Cardiac muscle cell (in vitro differentiated cells and primary cell): ENCODE measurements at regions not wholly inside any gene's neighbourhood (a gene's known extent, or its start where the extent isn't known, plus 50 kb on each side); places are given as distances from the start of the nearest gene placed in this dataset.

Experiments used
- DNase-seq, 2 donors: peaks; one replicate each; pipeline versions ENCODE4 v3.0.0 to v3.0.0-alpha.2; 2010 to 2017; ENCODE audit warnings: low read depth in 1 of 2, low spot score in 1 of 2
- H3K27ac ChIP-seq: fragments of 200-600 bp; sonication (generic); 2 replicates; pipeline ENCODE4 v1.5.1; 2016
- H3K27me3 ChIP-seq: fragments of 200-600 bp; sonication (generic); 2 replicates; pipeline ENCODE4 v1.6.0; 2016; ENCODE audit warnings: control low read depth
- H3K36me3 ChIP-seq: fragments of 200-600 bp; sonication (generic); 2 replicates; pipeline ENCODE4 v1.5.1; 2016; ENCODE audit warnings: control low read depth
- H3K4me1 ChIP-seq: fragments of 200-600 bp; sonication (generic); 2 replicates; pipeline ENCODE4 v1.8.1; 2017; ENCODE audit warnings: low read depth, mild to moderate bottlenecking, mixed run types
- H3K4me3 ChIP-seq: fragments of 200-600 bp; sonication (generic); 2 replicates; pipeline ENCODE4 v1.5.1; 2016; ENCODE audit warnings: mild to moderate bottlenecking
- H3K9me3 ChIP-seq: fragments of 200-600 bp; sonication (generic); 2 replicates; pipeline ENCODE4 v1.5.1; 2017; ENCODE audit warnings: low read depth, mild to moderate bottlenecking, control low read depth
- CTCF ChIP-seq: IDR thresholded peaks from 2 replicates; pipeline ENCODE4 v1.5.1; 2012; ENCODE audit warnings: low read depth, mild to moderate bottlenecking, low read length

- Histone ChIP-seq H3K27me3 (no peaks in the 10 kb centered on the region), H3K9me3 (no peaks in the 10 kb centered on the region), H3K27ac (no peak overlapping the region), H3K36me3 (no peaks in the 10 kb centered on the region), H3K4me1 (no peaks in the 10 kb centered on the region), H3K4me3 (no peak overlapping the region)
- TF ChIP-seq CTCF, result no peak
- no peak for DNase-seq
Measured at GRCh38 chrX:76850851-76851250, 423.3 kb downstream of the MAGEE1 start.

- no peaks in the 10 kb centered on the region for H3K9me3 ChIP-seq
- no peak for TF ChIP-seq CTCF
- DNase-seq, result no peak
- H3K4me3 ChIP-seq, result no peak overlapping the region
- H3K27ac ChIP-seq, result no peak overlapping the region
- H3K4me1 ChIP-seq, result no peaks in the 10 kb centered on the region
- no peaks in the 10 kb centered on the region for H3K36me3 ChIP-seq
- no peaks in the 10 kb centered on the region for H3K27me3 ChIP-seq
Measured at GRCh38 chrX:76862509-76862908, 435.0 kb downstream of the MAGEE1 start.

GRCh38 chrX:76893930-76894329 is 466.4 kb downstream of the MAGEE1 start:
- H3K27ac ChIP-seq, result no peak overlapping the region
- H3K27me3 ChIP-seq, result no peaks in the 10 kb centered on the region
- H3K4me3 ChIP-seq, result no peak overlapping the region
- H3K36me3 ChIP-seq, result no peaks in the 10 kb centered on the region
- no peaks in the 10 kb centered on the region for H3K4me1 ChIP-seq
- no peak for TF ChIP-seq CTCF
- no peaks in the 10 kb centered on the region for H3K9me3 ChIP-seq
- DNase-seq, result no peak

GRCh38 chrX:76915836-76916235 is 488.3 kb downstream of the MAGEE1 start:
- no peak overlapping the region for H3K27ac ChIP-seq
- H3K36me3 ChIP-seq, result no peaks in the 10 kb centered on the region
- H3K9me3 ChIP-seq, result no peaks in the 10 kb centered on the region
- H3K4me3 ChIP-seq, result no peak overlapping the region
- H3K4me1 ChIP-seq, result no peaks in the 10 kb centered on the region
- no peak for DNase-seq
- no peak for TF ChIP-seq CTCF
- no peaks in the 10 kb centered on the region for H3K27me3 ChIP-seq

- Histone ChIP-seq H3K27ac (no peak overlapping the region), H3K4me3 (no peak overlapping the region), H3K36me3 (no peaks in the 10 kb centered on the region), H3K4me1 (no peaks in the 10 kb centered on the region), H3K27me3 (no peaks in the 10 kb centered on the region), H3K9me3 (no peaks in the 10 kb centered on the region)
- TF ChIP-seq CTCF, result no peak
- no peak for DNase-seq
Measured at GRCh38 chrX:76918033-76918432, 490.5 kb downstream of the MAGEE1 start.

GRCh38 chrX:76919761-76920160 is 492.3 kb downstream of the MAGEE1 start:
- Histone ChIP-seq H3K27ac (no peak overlapping the region), H3K9me3 (no peaks in the 10 kb centered on the region), H3K4me3 (no peak overlapping the region), H3K4me1 (no peaks in the 10 kb centered on the region), H3K36me3 (no peaks in the 10 kb centered on the region), H3K27me3 (no peaks in the 10 kb centered on the region)
- DNase-seq, result no peak
- no peak for TF ChIP-seq CTCF
